ENCODE measurements at regions not wholly inside any gene's neighbourhood (a gene's known extent, or its start where the extent isn't known, plus 50 kb on each side); places are given as distances from the start of the nearest gene placed in this dataset.
A peak's percentile ranks its signal among the peaks of the same experiment; 100 is the strongest.
"Not testable (repeated sequence)": the region's sequence is repeated elsewhere in the genome, so short reads cannot be mapped to it uniquely, and the experiment has no call there.

- not testable (repeated sequence) for H3K9me3 ChIP-seq (ENCODE audit: control insufficient read depth, low read depth, low read length); H3K27ac ChIP-seq (ENCODE audit: low read length); H3K27me3 ChIP-seq (ENCODE audit: control insufficient read depth, insufficient read depth, low read length); H3K4me1 ChIP-seq (ENCODE audit: control insufficient read depth, insufficient read depth, low read length); H3K36me3 ChIP-seq (ENCODE audit: control insufficient read depth, insufficient read depth, low read length); DNase-seq; H3K4me3 ChIP-seq (ENCODE audit: low read length)
- no CpG with 5 or more reads among the region's 9 CpGs for WGBS (ENCODE audit: insufficient coverage, low lambda C conversion rate)
These were observed 186.4 kb downstream of the ADRA2C start for GRCh38 chr4:3952443-3953139.

DNA sequence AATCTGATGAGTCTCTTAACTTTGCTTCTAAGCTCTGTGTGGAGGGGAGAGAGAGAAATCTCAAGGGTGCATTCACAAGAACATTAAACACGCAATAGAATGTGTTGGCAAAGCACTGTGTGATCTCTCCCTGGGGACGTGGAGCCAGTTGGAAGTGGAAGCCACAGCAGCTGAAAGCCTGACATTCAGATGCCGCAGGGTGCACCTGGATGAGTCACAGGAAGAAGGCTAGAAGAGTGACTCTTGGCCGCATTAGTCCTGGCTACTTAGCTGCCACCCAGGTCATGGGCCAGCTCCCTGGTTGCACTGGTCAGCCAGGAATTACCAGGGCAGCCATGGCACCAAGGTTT is 186.9 kb downstream of the ADRA2C start:
- H3K4me3 ChIP-seq (ENCODE audit: low read length); H3K27me3 ChIP-seq (ENCODE audit: control insufficient read depth, insufficient read depth, low read length); H3K4me1 ChIP-seq (ENCODE audit: control insufficient read depth, insufficient read depth, low read length); H3K9me3 ChIP-seq (ENCODE audit: control insufficient read depth, low read depth, low read length); H3K27ac ChIP-seq (ENCODE audit: low read length); H3K36me3 ChIP-seq (ENCODE audit: control insufficient read depth, insufficient read depth, low read length); DNase-seq: not testable (repeated sequence)
- whole genome bisulfite sequencing (ENCODE audit: insufficient coverage, low lambda C conversion rate), result no CpG with 5 or more reads among the region's 4 CpGs

GRCh38 chr4:3954540-3955320 is 188.5 kb downstream of the ADRA2C start:
- H3K27me3 ChIP-seq (ENCODE audit: control insufficient read depth, insufficient read depth, low read length); H3K36me3 ChIP-seq (ENCODE audit: control insufficient read depth, insufficient read depth, low read length); H3K4me1 ChIP-seq (ENCODE audit: control insufficient read depth, insufficient read depth, low read length); H3K9me3 ChIP-seq (ENCODE audit: control insufficient read depth, low read depth, low read length): not testable (repeated sequence)
- Histone ChIP-seq H3K27ac (ENCODE audit: low read length) (peak overlapping the region; percentile 40), H3K4me3 (ENCODE audit: low read length) (peak overlapping the region; percentile 53)
- no CpG with 5 or more reads among the region's 53 CpGs for WGBS (ENCODE audit: insufficient coverage, low lambda C conversion rate)
- peak; percentile 58 to 69 for DNase-seq

DNA sequence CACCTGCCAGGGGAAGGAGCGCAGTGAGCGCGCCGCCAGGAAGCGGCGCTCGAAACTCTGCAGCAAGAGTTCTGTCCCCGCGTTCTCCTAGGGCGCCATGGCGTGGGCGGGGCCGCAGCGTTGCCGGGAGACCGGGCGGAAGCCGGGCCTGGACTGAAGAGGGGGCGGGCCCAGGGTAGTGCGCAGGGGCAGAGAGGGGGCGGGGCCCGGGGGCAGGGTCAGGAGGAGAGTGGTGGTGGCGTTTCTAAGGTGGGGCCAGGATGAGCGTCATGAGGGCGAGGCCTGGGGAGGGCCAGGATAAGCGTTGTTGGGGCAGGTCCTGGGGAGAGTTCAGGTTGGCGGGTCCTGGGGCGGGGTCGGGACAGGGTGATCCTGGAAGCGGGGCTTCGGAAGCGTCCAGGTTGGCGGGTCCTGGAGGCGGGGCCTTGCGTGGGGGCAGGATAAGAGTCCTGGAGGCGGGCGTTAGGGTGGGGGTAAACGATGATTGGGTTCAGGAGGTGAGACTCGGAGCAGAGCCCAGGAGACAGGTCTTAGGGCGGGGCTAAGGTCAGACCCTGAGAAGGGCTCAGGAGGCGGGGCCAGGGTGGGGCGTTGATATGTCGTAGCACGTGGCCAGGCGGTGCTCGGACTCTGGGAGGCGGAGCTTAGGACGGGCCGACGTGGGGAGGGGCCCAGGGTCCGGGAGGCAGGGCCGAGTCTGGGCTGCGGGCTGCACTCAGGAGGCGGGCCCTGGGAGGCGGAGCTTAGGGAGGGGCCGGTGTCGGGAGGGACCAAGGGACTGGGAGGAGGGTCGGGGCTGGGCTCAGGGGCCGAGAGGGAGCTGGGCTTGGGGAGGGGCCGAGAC is 189.4 kb downstream of the ADRA2C start:
- not testable (repeated sequence) for H3K4me1 ChIP-seq (ENCODE audit: control insufficient read depth, insufficient read depth, low read length); H3K27me3 ChIP-seq (ENCODE audit: control insufficient read depth, insufficient read depth, low read length); H3K36me3 ChIP-seq (ENCODE audit: control insufficient read depth, insufficient read depth, low read length); H3K9me3 ChIP-seq (ENCODE audit: control insufficient read depth, low read depth, low read length)
- peak; percentile 99 for DNase-seq
- Histone ChIP-seq H3K4me3 (ENCODE audit: low read length) (peak overlapping the region; percentile 53), H3K27ac (ENCODE audit: low read length) (peak overlapping the region; percentile 86)
- no CpG with 5 or more reads among the region's 60 CpGs for WGBS (ENCODE audit: insufficient coverage, low lambda C conversion rate)

- not testable (repeated sequence) for H3K27me3 ChIP-seq (ENCODE audit: control insufficient read depth, insufficient read depth, low read length); H3K36me3 ChIP-seq (ENCODE audit: control insufficient read depth, insufficient read depth, low read length); H3K4me1 ChIP-seq (ENCODE audit: control insufficient read depth, insufficient read depth, low read length); H3K9me3 ChIP-seq (ENCODE audit: control insufficient read depth, low read depth, low read length)
- peak overlapping the region; percentile 86 for H3K27ac ChIP-seq (ENCODE audit: low read length)
- DNase-seq, result peak in 1 of 2 donors; percentile 47
- peak overlapping the region; percentile 53 for H3K4me3 ChIP-seq (ENCODE audit: low read length)
- no CpG with 5 or more reads among the region's 38 CpGs for WGBS (ENCODE audit: insufficient coverage, low lambda C conversion rate)
These were observed 190.1 kb downstream of the ADRA2C start for GRCh38 chr4:3956165-3956867.

DNA sequence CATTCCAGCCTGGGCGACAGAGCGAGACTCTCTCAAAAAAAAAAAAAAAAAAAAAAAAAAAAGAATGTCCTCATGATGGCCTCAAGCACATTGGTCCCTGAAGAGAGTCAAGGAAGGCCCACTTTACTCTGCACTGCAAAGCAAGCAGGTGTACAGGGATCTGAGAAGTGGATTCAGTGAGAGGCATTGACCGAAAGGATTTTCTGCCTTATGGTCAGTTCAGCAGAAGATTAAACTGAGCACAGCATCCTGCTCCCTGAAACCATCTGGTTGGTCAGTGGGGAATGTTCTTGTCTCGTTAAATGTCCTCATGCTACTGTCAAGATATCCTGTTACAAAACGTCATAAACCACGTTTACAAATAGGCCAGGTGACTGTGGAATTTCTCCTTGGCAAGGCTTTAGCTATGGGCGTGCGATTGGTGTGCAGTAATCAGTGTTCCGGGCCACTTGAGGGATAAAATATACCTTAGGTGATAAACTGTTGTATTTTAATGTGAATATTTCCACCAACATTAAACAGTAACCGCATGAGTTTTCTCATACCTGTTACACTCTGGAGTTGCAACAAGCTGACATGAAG is 195.0 kb downstream of the ADRA2C start:
- peak in 1 of 2 donors; percentile 29 for DNase-seq
- no CpG with 5 or more reads among the region's 10 CpGs for WGBS (ENCODE audit: insufficient coverage, low lambda C conversion rate)
- H3K27me3 ChIP-seq (ENCODE audit: control insufficient read depth, insufficient read depth, low read length); H3K36me3 ChIP-seq (ENCODE audit: control insufficient read depth, insufficient read depth, low read length); H3K4me3 ChIP-seq (ENCODE audit: low read length); H3K4me1 ChIP-seq (ENCODE audit: control insufficient read depth, insufficient read depth, low read length); H3K9me3 ChIP-seq (ENCODE audit: control insufficient read depth, low read depth, low read length); H3K27ac ChIP-seq (ENCODE audit: low read length): not testable (repeated sequence)

DNA sequence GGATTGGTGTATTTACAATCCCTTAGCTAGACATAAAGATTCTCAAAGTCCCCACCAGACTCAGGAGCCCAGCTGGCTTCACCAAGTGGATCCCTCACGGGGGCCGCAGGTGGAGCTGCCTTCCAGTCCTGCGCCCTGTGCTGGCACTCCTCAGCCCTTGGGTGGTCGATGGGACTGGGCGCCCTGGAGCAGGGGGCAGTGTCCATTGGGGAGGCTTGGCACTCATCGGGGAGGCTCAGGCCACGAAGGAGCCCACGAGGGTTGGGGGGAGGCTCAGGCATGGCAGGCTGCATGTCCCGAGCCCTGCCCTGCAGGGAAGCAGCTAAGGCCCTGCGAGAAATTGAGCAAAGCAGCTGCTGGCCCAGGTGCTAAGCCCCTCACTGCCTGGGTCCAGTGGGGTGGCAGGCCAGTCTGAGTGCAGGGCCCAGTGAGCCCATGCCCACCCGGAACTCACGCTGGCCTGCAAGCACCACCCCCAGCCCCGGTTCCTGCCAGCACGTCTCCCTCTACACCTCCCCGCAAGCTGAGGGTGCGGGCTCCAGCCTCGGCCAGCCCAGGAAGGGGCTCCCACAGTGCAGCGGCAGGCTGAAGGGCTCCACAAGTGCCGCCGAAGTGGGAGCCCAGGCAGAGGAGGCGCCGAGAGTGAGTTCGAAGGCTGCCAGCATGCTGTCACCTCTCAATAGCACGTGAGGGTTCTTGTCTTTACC is 198.5 kb downstream of the ADRA2C start:
- not testable (repeated sequence) for DNase-seq; H3K27me3 ChIP-seq (ENCODE audit: control insufficient read depth, insufficient read depth, low read length); H3K27ac ChIP-seq (ENCODE audit: low read length); H3K36me3 ChIP-seq (ENCODE audit: control insufficient read depth, insufficient read depth, low read length); H3K4me3 ChIP-seq (ENCODE audit: low read length); H3K9me3 ChIP-seq (ENCODE audit: control insufficient read depth, low read depth, low read length); H3K4me1 ChIP-seq (ENCODE audit: control insufficient read depth, insufficient read depth, low read length)
- WGBS (ENCODE audit: insufficient coverage, low lambda C conversion rate), result no CpG with 5 or more reads among the region's 24 CpGs

DNA sequence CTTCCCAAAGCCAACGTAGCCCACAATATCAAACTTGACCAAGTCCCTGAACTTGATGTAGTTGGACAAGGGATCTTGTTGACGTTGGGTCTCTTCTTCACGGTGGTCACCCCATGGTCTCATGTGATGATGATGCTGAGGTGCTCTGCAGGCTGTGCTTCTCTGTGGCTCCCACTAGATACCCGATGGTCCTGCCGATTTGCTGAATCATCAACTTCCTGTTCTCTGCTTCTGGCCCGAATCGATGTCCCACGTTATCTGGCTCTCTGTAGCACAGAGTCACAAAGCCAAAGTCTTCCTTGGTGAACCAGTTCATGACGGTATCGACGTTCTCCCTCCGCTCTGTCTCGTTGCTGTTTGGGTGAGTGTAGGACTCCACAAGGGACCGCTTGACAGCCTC is 201.0 kb downstream of the ADRA2C start:
- DNase-seq; H3K27ac ChIP-seq (ENCODE audit: low read length); H3K27me3 ChIP-seq (ENCODE audit: control insufficient read depth, insufficient read depth, low read length); H3K4me1 ChIP-seq (ENCODE audit: control insufficient read depth, insufficient read depth, low read length); H3K36me3 ChIP-seq (ENCODE audit: control insufficient read depth, insufficient read depth, low read length); H3K4me3 ChIP-seq (ENCODE audit: low read length); H3K9me3 ChIP-seq (ENCODE audit: control insufficient read depth, low read depth, low read length): not testable (repeated sequence)
- 100% methylated on average over 2 of the region's 14 CpGs for WGBS (ENCODE audit: insufficient coverage, low lambda C conversion rate)

DNA sequence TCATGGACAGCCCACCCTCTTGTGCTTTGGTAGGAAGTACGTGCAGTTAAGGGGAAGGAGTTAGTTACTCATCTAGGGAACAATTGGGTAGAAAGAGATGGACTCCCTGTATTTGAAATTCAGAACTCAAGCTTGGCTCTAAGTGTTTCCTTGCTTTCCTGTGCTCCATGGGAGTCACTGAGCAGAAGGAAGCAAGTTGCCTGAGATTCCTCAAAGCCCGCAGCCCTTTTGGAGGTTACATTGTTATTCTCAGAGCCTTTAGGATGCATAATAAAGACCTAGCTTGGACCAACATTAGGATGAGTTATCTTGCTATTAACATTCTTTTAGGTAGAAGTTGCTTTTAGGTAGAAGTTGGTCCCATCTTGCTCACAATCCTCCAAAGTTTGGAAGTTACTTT is 206.4 kb downstream of the ADRA2C start:
- H3K9me3 ChIP-seq (ENCODE audit: control insufficient read depth, low read depth, low read length); H3K27me3 ChIP-seq (ENCODE audit: control insufficient read depth, insufficient read depth, low read length); H3K27ac ChIP-seq (ENCODE audit: low read length); DNase-seq; H3K4me3 ChIP-seq (ENCODE audit: low read length); H3K36me3 ChIP-seq (ENCODE audit: control insufficient read depth, insufficient read depth, low read length); H3K4me1 ChIP-seq (ENCODE audit: control insufficient read depth, insufficient read depth, low read length): not testable (repeated sequence)
- WGBS (ENCODE audit: insufficient coverage, low lambda C conversion rate), result no CpG with 5 or more reads among the region's 2 CpGs

Measured in large intestine (tissue), 3 donors.